GM23338 (cell line): ENCODE measurements at regions not wholly inside any gene's neighbourhood (a gene's known extent, or its start where the extent isn't known, plus 50 kb on each side); places are given as distances from the start of the nearest gene placed in this dataset.
"Not testable (repeated sequence)": the region's sequence is repeated elsewhere in the genome, so short reads cannot be mapped to it uniquely, and the experiment has no call there.

ENCODE experiments used
- ATAC-seq: fragments of 200-7000 bp; cut with Tn5 transposase; 3 replicates; pipeline ENCODE4 v1.9.1; 2020
- DNase-seq: peaks from one replicate; pipeline ENCODE4 v3.0.0-alpha.2; 2015; ENCODE audit warnings: low spot score
- H2AFZ ChIP-seq: fragments of 200-600 bp; sonication (generic); 2 replicates; pipeline ENCODE4 v1.8.0; 2016; ENCODE audit warnings: antibody characterized with exemption, mild to moderate bottlenecking, moderate library complexity
- H3F3A ChIP-seq: fragments of 200-600 bp; sonication (generic); replicated peaks from 2 replicates; pipeline ENCODE4 v1.8.0; 2017; ENCODE audit warnings: antibody characterized with exemption, mixed run types, low read depth
- H3K27ac ChIP-seq: fragments of 200-600 bp; sonication (generic); 2 replicates; pipeline ENCODE4 v1.6.1; 2016; ENCODE audit warnings: low read depth
- H3K27me3 ChIP-seq: fragments of 200-600 bp; sonication (generic); 2 replicates; pipeline ENCODE4 v1.8.0; 2016; ENCODE audit warnings: mild to moderate bottlenecking, mixed run types, moderate library complexity; ENCODE audit not compliant: insufficient read depth
- H3K36me3 ChIP-seq: fragments of 200-600 bp; sonication (generic); 2 replicates; pipeline ENCODE4 v1.8.0; 2016; ENCODE audit warnings: mild to moderate bottlenecking; ENCODE audit not compliant: insufficient read depth
- H3K4me1 ChIP-seq: fragments of 200-600 bp; sonication (generic); 2 replicates; pipeline ENCODE4 v1.8.0; 2016; ENCODE audit warnings: mild to moderate bottlenecking, moderate library complexity; ENCODE audit not compliant: insufficient read depth
- H3K4me2 ChIP-seq: fragments of 200-600 bp; sonication (generic); 2 replicates; pipeline ENCODE4 v1.7.1; 2017; ENCODE audit warnings: mixed run types
- H3K4me3 ChIP-seq: fragments of 200-600 bp; sonication (generic); 2 replicates; pipeline ENCODE4 v1.6.1; 2016; ENCODE audit warnings: mixed run types
- H3K79me2 ChIP-seq: fragments of 200-600 bp; sonication (generic); replicated peaks from 2 replicates; pipeline ENCODE4 v1.8.0; 2017; ENCODE audit warnings: mild to moderate bottlenecking; ENCODE audit not compliant: insufficient read depth
- H3K9me2 ChIP-seq: fragments of 200-600 bp; sonication (generic); 2 replicates; pipeline ENCODE4 v1.8.0; 2017; ENCODE audit not compliant: insufficient read depth
- H4K20me1 ChIP-seq: fragments of 200-600 bp; sonication (generic); replicated peaks from 2 replicates; pipeline ENCODE4 v1.8.0; 2017; ENCODE audit warnings: mild to moderate bottlenecking; ENCODE audit not compliant: insufficient read depth
- H3K27ac Mint-ChIP-seq: 2 replicates; pipeline ENCODE4 v1.8.0; 2020; ENCODE audit warnings: inconsistent platforms, mild to moderate bottlenecking, moderate library complexity, mixed read lengths
- H3K27me3 Mint-ChIP-seq: 3 replicates; pipeline ENCODE4 v1.8.0; 2022; ENCODE audit warnings: low read depth, mild to moderate bottlenecking, moderate library complexity, mixed read lengths, inconsistent platforms; ENCODE audit not compliant: insufficient read depth, poor library complexity
- H3K36me3 Mint-ChIP-seq: 3 replicates; pipeline ENCODE4 v1.8.0; 2021; ENCODE audit warnings: low read depth, mild to moderate bottlenecking, inconsistent platforms, moderate library complexity, mixed read lengths
- H3K4me1 Mint-ChIP-seq: 3 replicates; pipeline ENCODE4 v1.8.0; 2020; ENCODE audit warnings: mild to moderate bottlenecking, inconsistent platforms, mixed read lengths
- H3K4me3 Mint-ChIP-seq: 3 replicates; pipeline ENCODE4 v1.8.0; 2021; ENCODE audit warnings: moderate library complexity, mild to moderate bottlenecking, inconsistent platforms, mixed read lengths
- H3K9me3 Mint-ChIP-seq: 3 replicates; pipeline ENCODE4 v1.8.0; 2020; ENCODE audit warnings: moderate library complexity, mild to moderate bottlenecking, inconsistent platforms, mixed read lengths
- CREB1 ChIP-seq: fragments of 250-450 bp; sonication (Bioruptor Pico); IDR thresholded peaks from 2 replicates; pipeline ENCODE4 v1.5.0; 2020; ENCODE audit warnings: low read depth, mild to moderate bottlenecking, moderate library complexity
- CTCF ChIP-seq, 2 experiments: fragments of 200-600 bp in 1 of 2; sonication (generic) in 1 of 2; conservative IDR thresholded peaks; 2 replicates each; pipeline versions ENCODE4 v1.5.1 to v1.6.1; 2016 to 2017; ENCODE audit warnings: antibody characterized with exemption in 2 of 2, low read depth in 2 of 2, mild to moderate bottlenecking in 2 of 2, moderate library complexity in 1 of 2
- JUNB ChIP-seq: IDR thresholded peaks from one replicate; pipeline ENCODE4 v1.6.1; 2016; ENCODE audit warnings: antibody characterized with exemption; ENCODE audit not compliant: unreplicated experiment
- NANOG ChIP-seq: IDR thresholded peaks from 2 replicates; pipeline ENCODE4 v1.6.1; 2016; ENCODE audit warnings: antibody characterized with exemption, borderline replicate concordance
- POLR2AphosphoS5 ChIP-seq: IDR thresholded peaks from 2 replicates; pipeline ENCODE4 v1.6.1; 2016; ENCODE audit warnings: antibody characterized with exemption, low read depth
- REST ChIP-seq: IDR thresholded peaks from one replicate; pipeline ENCODE4 v1.6.1; 2018; ENCODE audit warnings: antibody characterized with exemption; ENCODE audit not compliant: unreplicated experiment
- STAT1 ChIP-seq: IDR thresholded peaks from one replicate; pipeline ENCODE4 v1.6.1; 2016; ENCODE audit warnings: antibody characterized with exemption; ENCODE audit not compliant: unreplicated experiment
- ZNF114 ChIP-seq: fragments of 250-450 bp; sonication (Bioruptor Pico); IDR thresholded peaks from 2 replicates; pipeline ENCODE4 v1.5.0; 2020; ENCODE audit warnings: mild to moderate bottlenecking, moderate library complexity
- ZNF331 ChIP-seq: fragments of 250-450 bp; sonication (Bioruptor Pico); IDR thresholded peaks from 2 replicates; pipeline ENCODE4 v1.5.0; 2020; ENCODE audit warnings: low read depth, mild to moderate bottlenecking, moderate library complexity
- ZNF462 ChIP-seq: fragments of 250-450 bp; sonication (Bioruptor Pico); IDR thresholded peaks from 2 replicates; pipeline ENCODE4 v1.5.0; 2020; ENCODE audit warnings: mild to moderate bottlenecking, moderate library complexity

GRCh38 chr17:83011676-83012075 is 67.7 kb upstream of the METRNL start:
- H3K27ac Mint-ChIP-seq, H2AFZ ChIP-seq, H4K20me1 ChIP-seq, H3K9me3 Mint-ChIP-seq, H3K36me3 ChIP-seq, H3K9me2 ChIP-seq, H3K4me1 ChIP-seq, H3K27me3 ChIP-seq, H3K27ac ChIP-seq, H3K4me2 ChIP-seq, H3K79me2 ChIP-seq, H3F3A ChIP-seq, H3K4me3 Mint-ChIP-seq, ATAC-seq, H3K36me3 Mint-ChIP-seq, DNase-seq, H3K4me3 ChIP-seq: not testable (repeated sequence)
- Mint-ChIP-seq H3K4me1 (peaks cover 12% of the 10 kb centered on the region), H3K27me3 (peaks cover 11% of the 10 kb centered on the region)

- ATAC-seq (no peak), DNase-seq (no peak)
- Mint-ChIP-seq H3K27ac (no peak overlapping the region), H3K36me3 (peaks cover 7% of the 10 kb centered on the region; the same call in 2 of the 3 replicates), H3K27me3 (peaks cover 16% of the 10 kb centered on the region), H3K9me3 (peaks cover 3% of the 10 kb centered on the region; the same call in 1 of the 3 replicates), H3K4me3 (no peak overlapping the region; the same call in 2 of the 3 replicates), H3K4me1 (peaks cover 12% of the 10 kb centered on the region)
- Histone ChIP-seq H3K79me2 (no peaks in the 10 kb centered on the region), H4K20me1 (no peaks in the 10 kb centered on the region), H3K4me2 (no peak overlapping the region), H3K27ac (no peak overlapping the region), H3K36me3 (no peaks in the 10 kb centered on the region), H2AFZ (no peak overlapping the region), H3K27me3 (no peaks in the 10 kb centered on the region), H3K9me2 (no peaks in the 10 kb centered on the region), H3K4me1 (no peaks in the 10 kb centered on the region), H3F3A (no peaks in the 10 kb centered on the region), H3K4me3 (no peak overlapping the region)
- TF ChIP-seq STAT1 (no peak), CREB1 (CRISPR knock-in tag) (no peak), ZNF331 (no peak), ZNF114 (CRISPR knock-in tag) (no peak), NANOG (no peak), POLR2AphosphoS5 (no peak), JUNB (no peak), REST (no peak), ZNF462 (CRISPR knock-in tag) (no peak), CTCF (conservative IDR thresholded peaks at IDR 0.05; ENCODE audit: low read depth in 2 of 2) (no peak)
Observed at GRCh38 chr17:83012200-83012785, 67.1 kb upstream of the METRNL start.
